ENCODE measurements at regions not wholly inside any gene's neighbourhood (a gene's known extent, or its start where the extent isn't known, plus 50 kb on each side); places are given as distances from the start of the nearest gene placed in this dataset.

GRCh38 chr4:38538517-38538916 is 125.5 kb upstream of the KLF3 start (continued):
- TF ChIP-seq ZFX (IDR thresholded peaks at IDR 0.05) = no peak
- no peak for TF ChIP-seq POLR2AphosphoS5 (IDR thresholded peaks at IDR 0.05; ENCODE audit: low read depth, low read length)
- no peak for TF ChIP-seq SRF (IDR thresholded peaks at IDR 0.05; ENCODE audit: low read depth)
- no peak for TF ChIP-seq ELF1 (IDR thresholded peaks at IDR 0.05; ENCODE audit: borderline replicate concordance, low read depth)
- TF ChIP-seq MAX (IDR thresholded peaks at IDR 0.05) = no peak
- no peak for TF ChIP-seq YY1 (IDR thresholded peaks at IDR 0.05; ENCODE audit: extremely low read depth, insufficient replicate concordance, low read depth, low read length)
- no peak for TF ChIP-seq ZNF274 (IDR thresholded peaks at IDR 0.05; ENCODE audit: low read depth, low read length)
- no peak for TF ChIP-seq EGR1 (IDR thresholded peaks at IDR 0.05; ENCODE audit: low read depth)
- TF ChIP-seq TCF7L2 (IDR thresholded peaks at IDR 0.05; ENCODE audit: borderline replicate concordance, extremely low read depth, insufficient read depth, insufficient read length) = no peak
- TF ChIP-seq JUND (IDR thresholded peaks at IDR 0.05) = no peak

- Histone ChIP-seq H4K20me1 (ENCODE audit: insufficient read depth) (no peaks in the 10 kb centered on the region), H3K4me3 (replicated peaks in 1 of 2; ENCODE audit: low read depth in 1 of 2, low read length in 2 of 2) (no peak overlapping the region), H3K27me3 (ENCODE audit: insufficient read depth, low read length) (no peaks in the 10 kb centered on the region), H3K9me2 (ENCODE audit: insufficient read depth) (no peaks in the 10 kb centered on the region), H3K9ac (ENCODE audit: low read length) (no peak overlapping the region), H3K36me3 (ENCODE audit: control insufficient read depth in 1 of 2, insufficient read depth in 2 of 2, low read length in 2 of 2) (no peaks in the 10 kb centered on the region), H3K4me2 (ENCODE audit: low read length) (no peak overlapping the region), H2AFZ (ENCODE audit: low read depth, low read length, poor library complexity, severe bottlenecking) (no peak overlapping the region), H3K4me1 (ENCODE audit: control insufficient read depth in 1 of 2, insufficient read depth in 2 of 2, low read length in 2 of 2) (no peaks in the 10 kb centered on the region), H3K9me3 (ENCODE audit: control insufficient read depth in 1 of 2, insufficient read depth in 1 of 2, low read depth in 1 of 2, low read length in 2 of 2) (no peaks in the 10 kb centered on the region), H3K79me2 (ENCODE audit: insufficient read depth, low read length) (no peaks in the 10 kb centered on the region), H3K27ac (ENCODE audit: low read depth, low read length) (no peak overlapping the region)
- POLR2A ChIA-PET = no interaction called here
- RAD21 ChIA-PET (ENCODE audit: low non-redundant PET in 1 of 2, low total read pairs in 2 of 2, uncharacterized antibody in 2 of 2, unreplicated experiment in 2 of 2) = no interaction called here
- TF ChIP-seq YY1 (IDR thresholded peaks at IDR 0.05; ENCODE audit: extremely low read depth, insufficient replicate concordance, low read depth, low read length) (no peak), ZNF274 (IDR thresholded peaks at IDR 0.05; ENCODE audit: low read depth, low read length) (no peak), MAX (IDR thresholded peaks at IDR 0.05) (no peak), SP1 (IDR thresholded peaks at IDR 0.05; ENCODE audit: low read depth) (no peak), RAD21 (IDR thresholded peaks at IDR 0.05; ENCODE audit: low read depth) (no peak), POLR2AphosphoS5 (IDR thresholded peaks at IDR 0.05; ENCODE audit: low read depth, low read length) (no peak), SIN3A (IDR thresholded peaks at IDR 0.05; ENCODE audit: low read depth) (no peak), ZBTB33 (IDR thresholded peaks at IDR 0.05; ENCODE audit: extremely low read depth, insufficient replicate concordance, low read length) (no peak), ATF3 (IDR thresholded peaks at IDR 0.05) (no peak), SRF (IDR thresholded peaks at IDR 0.05; ENCODE audit: low read depth) (no peak), JUND (IDR thresholded peaks at IDR 0.05) (no peak), EGR1 (IDR thresholded peaks at IDR 0.05; ENCODE audit: low read depth) (no peak), ZFX (IDR thresholded peaks at IDR 0.05) (no peak), REST (IDR thresholded peaks at IDR 0.05; ENCODE audit: low read depth) (no peak), ELF1 (IDR thresholded peaks at IDR 0.05; ENCODE audit: borderline replicate concordance, low read depth) (no peak), CEBPB (IDR thresholded peaks at IDR 0.05; ENCODE audit: low read depth) (no peak), CBX3 (IDR thresholded peaks at IDR 0.05; ENCODE audit: low read depth) (no peak)
- intact Hi-C loops (cut with micrococcal nuclease) = no loop called here
- CTCF ChIA-PET = no interaction called here
- no peak for ATAC-seq
- BruUV-seq (replicated peaks) = no TSS peak
- no peak for DNase-seq (ENCODE audit: low read depth, low spot score)
Observed at GRCh38 chr4:38539501-38539900, 124.5 kb upstream of the KLF3 start.
